Nephron progenitor cell (in vitro differentiated cells): ENCODE measurements at regions not wholly inside any gene's neighbourhood (a gene's known extent, or its start where the extent isn't known, plus 50 kb on each side); places are given as distances from the start of the nearest gene placed in this dataset.
"Not testable (repeated sequence)": the region's sequence is repeated elsewhere in the genome, so short reads cannot be mapped to it uniquely, and the experiment has no call there.

Experiments
- DNase-seq: peaks from one replicate; pipeline ENCODE4 v3.0.0; 2021
- H3K27ac Mint-ChIP-seq: 2 replicates; pipeline ENCODE4 v1.8.0; 2021; ENCODE audit warnings: mild to moderate bottlenecking, moderate library complexity, mixed read lengths
- H3K27me3 Mint-ChIP-seq: 2 replicates; pipeline ENCODE4 v1.8.0; 2021; ENCODE audit warnings: mild to moderate bottlenecking, low read depth, mixed read lengths; ENCODE audit not compliant: poor library complexity
- H3K36me3 Mint-ChIP-seq: 2 replicates; pipeline ENCODE4 v1.8.0; 2021; ENCODE audit warnings: low read depth, mixed read lengths
- H3K4me1 Mint-ChIP-seq: 2 replicates; pipeline ENCODE4 v1.8.0; 2021; ENCODE audit warnings: mixed read lengths
- H3K4me3 Mint-ChIP-seq: 2 replicates; pipeline ENCODE4 v1.8.0; 2021; ENCODE audit warnings: mild to moderate bottlenecking, moderate library complexity, mixed read lengths
- H3K9me3 Mint-ChIP-seq: 2 replicates; pipeline ENCODE4 v1.8.0; 2021; ENCODE audit warnings: mild to moderate bottlenecking, moderate library complexity, mixed read lengths
- CTCF ChIP-seq: fragments of 200-600 bp; sonication (generic); IDR thresholded peaks from 2 replicates; pipeline ENCODE4 v1.5.0; 2021; ENCODE audit warnings: antibody characterized with exemption

DNA sequence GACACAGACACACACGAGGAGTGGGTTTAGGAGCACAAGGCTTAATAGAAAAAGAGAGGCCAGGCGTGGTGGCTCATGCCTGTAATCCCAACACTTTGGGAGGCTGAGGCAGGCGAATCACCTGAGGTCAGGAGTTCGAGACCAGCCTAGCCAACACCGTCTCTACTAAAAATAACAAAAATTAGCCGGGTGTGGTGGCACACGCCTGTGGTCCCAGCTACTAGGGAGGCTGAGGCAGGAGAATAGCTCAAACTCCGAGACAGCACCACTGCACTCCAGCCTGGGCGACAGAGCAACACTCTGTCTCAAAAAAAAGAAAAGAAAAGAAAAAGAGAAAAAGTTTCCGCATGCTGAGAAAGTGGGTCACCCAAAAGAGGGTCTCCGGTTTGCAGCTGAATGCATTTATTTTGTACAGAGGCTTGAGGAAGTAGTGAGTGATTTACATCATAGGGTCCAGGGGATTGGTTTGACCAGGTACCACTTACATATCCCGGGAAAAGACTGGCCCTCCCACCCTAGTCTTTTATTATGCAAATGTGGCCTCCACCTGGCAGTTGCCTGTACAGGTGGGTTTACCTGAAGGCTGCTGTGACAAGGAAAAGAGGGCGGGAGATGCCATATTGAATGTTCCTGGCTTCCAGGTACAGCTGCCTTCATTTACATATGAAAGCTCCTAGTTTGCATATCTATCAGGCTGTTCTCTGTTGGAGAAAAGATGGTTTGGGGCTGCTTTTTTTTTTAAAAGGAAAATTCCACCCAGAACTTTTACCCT lies 366.2 kb upstream of the GRAMD2B start:
- Mint-ChIP-seq H3K4me1 (peaks cover 36% of the 10 kb centered on the region), H3K36me3 (peaks cover 12% of the 10 kb centered on the region), H3K9me3 (peaks cover 16% of the 10 kb centered on the region), H3K4me3 (no peak overlapping the region), H3K27ac (peak overlapping the region; percentile 60), H3K27me3 (no peaks in the 10 kb centered on the region)
- no peak for DNase-seq
- no peak for TF ChIP-seq CTCF

- H3K4me1 Mint-ChIP-seq: peaks cover 34% of the 10 kb centered on the region
- not testable (repeated sequence) for H3K4me3 Mint-ChIP-seq, DNase-seq, H3K27me3 Mint-ChIP-seq, H3K27ac Mint-ChIP-seq
- peaks cover 15% of the 10 kb centered on the region for H3K9me3 Mint-ChIP-seq
- peaks cover 12% of the 10 kb centered on the region for H3K36me3 Mint-ChIP-seq
Measured at GRCh38 chr5:126058392-126058791, 364.8 kb upstream of the GRAMD2B start.

DNA sequence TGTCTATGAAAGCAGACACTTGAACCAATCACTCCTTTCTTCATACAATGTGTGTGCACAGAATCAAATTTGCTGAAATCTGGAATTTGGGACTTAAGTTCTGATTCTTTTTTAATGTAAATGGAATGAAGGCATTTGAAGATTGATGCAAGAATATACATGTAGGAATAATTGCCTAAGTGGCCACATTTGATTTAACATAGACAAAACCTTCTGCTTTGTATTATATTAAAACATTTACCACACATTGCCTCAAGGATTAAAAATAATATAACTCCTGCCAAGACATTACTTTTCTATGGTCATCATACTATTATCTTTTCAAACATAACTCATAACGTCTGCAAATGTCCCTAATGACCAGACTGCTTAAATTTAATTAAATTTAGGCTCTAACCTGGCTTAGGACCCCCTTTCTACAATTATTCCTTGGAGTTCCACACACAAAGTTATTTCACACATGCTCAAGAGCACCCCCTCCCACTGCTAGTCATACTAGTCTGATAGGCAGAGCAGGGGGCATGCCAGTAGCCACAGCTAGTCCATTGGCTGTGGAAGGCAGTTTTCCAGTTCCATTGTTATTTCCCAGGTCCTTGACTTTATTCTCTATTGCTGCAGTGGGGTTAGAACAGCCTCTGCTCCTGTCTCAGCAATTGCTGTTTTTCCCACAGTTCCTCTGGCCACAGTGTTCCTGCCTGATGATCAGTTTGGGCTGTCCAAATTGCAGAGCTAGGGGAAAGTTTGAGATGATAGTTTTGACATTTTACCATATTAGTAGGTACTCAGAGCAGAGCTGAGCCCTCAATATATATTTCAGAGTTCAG lies 360.6 kb upstream of the GRAMD2B start:
- TF ChIP-seq CTCF: no peak
- no peak overlapping the region for H3K4me3 Mint-ChIP-seq

DNA sequence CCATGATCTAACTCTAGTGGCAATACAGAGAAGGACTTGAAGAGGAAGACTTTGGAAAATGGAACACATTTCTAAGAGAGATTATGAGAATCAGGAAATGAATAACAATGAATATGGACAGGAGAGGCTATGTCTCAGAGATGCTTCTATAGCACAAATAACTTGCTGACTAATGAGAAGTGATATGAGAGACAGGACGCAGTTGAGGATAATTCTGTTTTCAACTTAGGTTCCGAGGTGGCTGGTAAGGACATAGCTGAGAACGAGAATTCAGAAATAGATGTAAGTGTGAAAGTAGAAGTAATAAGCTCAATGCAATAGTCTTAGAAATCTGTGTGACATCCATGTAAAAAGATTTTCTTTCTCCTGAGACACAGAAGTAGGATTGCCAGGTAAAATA lies 358.1 kb upstream of the GRAMD2B start:
- Mint-ChIP-seq H3K27me3 (no peaks in the 10 kb centered on the region), H3K4me1 (peaks cover 12% of the 10 kb centered on the region), H3K27ac (no peak overlapping the region), H3K9me3 (peaks cover 17% of the 10 kb centered on the region), H3K4me3 (no peak overlapping the region), H3K36me3 (peaks cover 4% of the 10 kb centered on the region)
- TF ChIP-seq CTCF: no peak
- DNase-seq: no peak

More for the DNA sequence above, 360.6 kb upstream of the GRAMD2B start:
- Mint-ChIP-seq H3K36me3 (peaks cover 10% of the 10 kb centered on the region), H3K4me1 (no peaks in the 10 kb centered on the region), H3K27me3 (no peaks in the 10 kb centered on the region), H3K27ac (no peak overlapping the region), H3K9me3 (peaks cover 12% of the 10 kb centered on the region)
- DNase-seq: no peak

GRCh38 chr5:126066836-126067235 lies 356.4 kb upstream of the GRAMD2B start:
- peaks cover 8% of the 10 kb centered on the region for H3K27me3 Mint-ChIP-seq

More at GRCh38 chr5:126066836-126067235, 356.4 kb upstream of the GRAMD2B start:
- no peak for DNase-seq
- Mint-ChIP-seq H3K4me1 (peaks cover 12% of the 10 kb centered on the region), H3K36me3 (peaks cover 10% of the 10 kb centered on the region), H3K27ac (no peak overlapping the region), H3K9me3 (peaks cover 32% of the 10 kb centered on the region), H3K4me3 (no peak overlapping the region)
- TF ChIP-seq CTCF: no peak
